Breast epithelium (tissue), 3 donors: ENCODE measurements at regions not wholly inside any gene's neighbourhood (a gene's known extent, or its start where the extent isn't known, plus 50 kb on each side); places are given as distances from the start of the nearest gene placed in this dataset.
"Not testable (repeated sequence)": the region's sequence is repeated elsewhere in the genome, so short reads cannot be mapped to it uniquely, and the experiment has no call there.

Experiments used
- CTCF ChIP-seq, 3 donors: fragments of 450-650 bp; IDR thresholded peaks; one replicate each; pipeline ENCODE4 v1.5.1; 2016 to 2017; ENCODE audit warnings: antibody characterized with exemption in 3 of 3, mild to moderate bottlenecking in 3 of 3, moderate library complexity in 3 of 3
- POLR2AphosphoS5 ChIP-seq, 3 donors: sonication (generic); formaldehyde crosslinking; IDR thresholded peaks; one replicate each; pipeline ENCODE4 v1.6.1; 2017; ENCODE audit warnings: antibody characterized with exemption in 3 of 3

GRCh38 chr9:7626571-7627029, 173.0 kb downstream of the DMAC1 start:
- TF ChIP-seq CTCF, POLR2AphosphoS5 (IDR thresholded peaks at IDR 0.05): not testable (repeated sequence)
